DMS114 treated with DMSO at 0.1 percent for 48 hours (cell line): ENCODE measurements at regions not wholly inside any gene's neighbourhood (a gene's known extent, or its start where the extent isn't known, plus 50 kb on each side); places are given as distances from the start of the nearest gene placed in this dataset.

Experiments used
- DNase-seq: peaks from one replicate; lab custom pipeline; 2025; ENCODE audit not compliant: unreplicated experiment; lab: John Stamatoyannopoulos, UW

GRCh38 chr1:37270639-37271038 is 203.7 kb upstream of the ZC3H12A start:
- no peak for DNase-seq

- no peak for DNase-seq
Measured at GRCh38 chr1:37272626-37273025, 201.8 kb upstream of the ZC3H12A start.

- no peak for DNase-seq
Measured at GRCh38 chr1:37274486-37274885, 199.9 kb upstream of the ZC3H12A start.

GRCh38 chr1:37274938-37275631 is 199.3 kb upstream of the ZC3H12A start:
- DNase-seq, result no peak

- no peak for DNase-seq
Measured at GRCh38 chr1:37277366-37277765, 197.0 kb upstream of the ZC3H12A start.

- no peak for DNase-seq
Measured at GRCh38 chr1:37281354-37281753, 193.0 kb upstream of the ZC3H12A start.

- DNase-seq, result no peak
Measured at GRCh38 chr1:37282764-37283163, 191.6 kb upstream of the ZC3H12A start.

GRCh38 chr1:37284053-37284452 is 190.3 kb upstream of the ZC3H12A start:
- DNase-seq, result no peak

- DNase-seq, result no peak
Measured at GRCh38 chr1:37286881-37287280, 187.5 kb upstream of the ZC3H12A start.

- DNase-seq, result no peak
Measured at GRCh38 chr1:37288900-37289299, 185.5 kb upstream of the ZC3H12A start.

- no peak for DNase-seq
Measured at GRCh38 chr1:37290718-37291117, 183.7 kb upstream of the ZC3H12A start.

GRCh38 chr1:37292789-37293188 is 181.6 kb upstream of the ZC3H12A start:
- no peak for DNase-seq

GRCh38 chr1:37294096-37294495 is 180.3 kb upstream of the ZC3H12A start:
- DNase-seq, result no peak

GRCh38 chr1:37294529-37294928 is 179.9 kb upstream of the ZC3H12A start:
- no peak for DNase-seq

- DNase-seq, result no peak
Measured at GRCh38 chr1:37298769-37299168, 175.6 kb upstream of the ZC3H12A start.

GRCh38 chr1:37299216-37299615 is 175.2 kb upstream of the ZC3H12A start:
- no peak for DNase-seq

- DNase-seq, result no peak
Measured at GRCh38 chr1:37303884-37304574, 170.4 kb upstream of the ZC3H12A start.

GRCh38 chr1:37305108-37305507 is 169.3 kb upstream of the ZC3H12A start:
- no peak for DNase-seq

- DNase-seq, result no peak
Measured at GRCh38 chr1:37305841-37306240, 168.5 kb upstream of the ZC3H12A start.

GRCh38 chr1:37306461-37306860 is 167.9 kb upstream of the ZC3H12A start:
- no peak for DNase-seq

- DNase-seq, result no peak
Measured at GRCh38 chr1:37306871-37307270, 167.5 kb upstream of the ZC3H12A start.

- no peak for DNase-seq
Measured at GRCh38 chr1:37308031-37308960, 166.1 kb upstream of the ZC3H12A start.
